Stimulated activated CD4-positive, alpha-beta T cell treated with anti-CD3 and anti-CD28 coated beads, Interleukin-4, amount 100 ng/mL, for 24 hours (primary cell): ENCODE measurements at regions not wholly inside any gene's neighbourhood (a gene's known extent, or its start where the extent isn't known, plus 50 kb on each side); places are given as distances from the start of the nearest gene placed in this dataset.

Experiments used
- DNase-seq: peaks from one replicate; pipeline ENCODE4 v3.0.0-alpha.2; 2020

DNA sequence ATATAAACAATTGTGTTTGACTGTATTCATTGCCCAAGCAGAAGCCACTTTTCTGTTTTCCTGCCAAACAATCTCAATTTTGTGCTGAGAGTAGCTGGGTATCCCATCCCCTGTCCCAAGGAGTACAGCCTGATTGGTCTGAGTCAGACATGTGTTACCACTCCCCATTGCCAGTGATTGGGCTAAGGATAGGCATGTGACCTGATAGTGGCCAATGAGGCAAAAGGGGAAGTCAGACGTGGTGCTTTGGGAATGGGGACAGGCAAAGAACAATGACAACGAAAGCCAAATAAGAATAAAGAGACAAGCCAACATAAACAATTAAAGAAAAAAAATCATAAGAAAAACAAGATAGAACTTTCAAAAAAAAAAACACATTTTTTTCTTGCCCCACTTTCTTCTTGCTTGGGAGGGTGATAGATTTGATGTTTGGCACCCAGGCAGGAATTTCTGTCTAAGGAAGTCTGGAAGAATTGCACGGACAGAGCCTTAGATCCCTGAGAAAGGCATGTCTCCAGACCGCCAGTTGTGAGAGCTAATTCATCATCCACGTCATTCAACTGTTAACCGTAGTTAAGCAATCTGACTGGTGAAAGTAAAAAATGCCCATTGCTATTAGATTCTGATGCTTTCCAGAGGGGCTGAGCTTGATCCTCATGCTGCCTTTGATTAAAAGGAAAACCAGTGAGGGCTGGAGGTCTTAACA lies 626.6 kb upstream of the TMEM132C start:
- no peak for DNase-seq

GRCh38 chr12:127642208-127642607 lies 624.8 kb upstream of the TMEM132C start:
- DNase-seq: no peak

- no peak for DNase-seq
Observed at GRCh38 chr12:127648321-127648720, 618.6 kb upstream of the TMEM132C start.

- DNase-seq: no peak
Observed at GRCh38 chr12:127649961-127650360, 617.0 kb upstream of the TMEM132C start.

- DNase-seq: no peak
Observed at GRCh38 chr12:127650626-127651025, 616.3 kb upstream of the TMEM132C start.

DNA sequence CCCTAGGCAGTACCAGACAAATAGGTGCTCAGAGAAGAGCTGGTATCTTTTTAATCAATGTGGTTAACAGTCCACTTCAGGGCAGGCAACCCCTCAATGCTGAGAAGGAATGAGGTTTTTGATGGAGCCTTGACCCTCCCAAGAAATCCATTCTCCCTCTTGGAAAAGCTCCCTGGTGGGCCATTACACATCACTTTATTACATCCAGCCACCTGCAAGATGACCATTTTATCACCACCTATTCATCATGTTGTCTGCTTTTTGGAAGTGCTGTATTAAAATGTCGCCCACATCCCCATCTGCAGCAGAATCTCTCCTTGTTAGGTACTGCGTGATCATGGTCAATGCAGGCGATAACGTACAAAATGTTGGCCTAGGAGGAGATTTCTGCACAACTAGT lies 614.7 kb upstream of the TMEM132C start:
- no peak for DNase-seq

- DNase-seq: no peak
Observed at GRCh38 chr12:127654383-127654985, 612.5 kb upstream of the TMEM132C start.

DNA sequence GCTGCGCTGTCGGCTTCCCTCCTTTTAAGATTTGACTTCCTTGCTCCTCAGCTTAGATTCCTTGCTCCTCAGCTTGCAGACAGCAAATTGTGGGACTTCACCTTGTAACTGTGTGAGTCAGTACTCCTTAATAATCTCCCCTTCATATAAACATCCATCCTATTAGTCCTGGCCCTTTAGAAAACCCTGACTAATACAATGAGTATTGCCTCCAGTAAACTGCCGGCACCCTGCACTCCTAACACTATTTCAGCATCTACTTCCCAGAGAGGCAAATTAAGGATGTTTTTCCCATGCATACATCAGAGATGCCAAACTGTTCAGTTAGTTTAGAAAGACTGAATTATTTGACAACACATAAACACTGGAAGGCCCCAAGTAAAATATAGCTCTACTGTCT lies 611.3 kb upstream of the TMEM132C start:
- no peak for DNase-seq

- no peak for DNase-seq
Observed at GRCh38 chr12:127656266-127656665, 610.7 kb upstream of the TMEM132C start.

DNA sequence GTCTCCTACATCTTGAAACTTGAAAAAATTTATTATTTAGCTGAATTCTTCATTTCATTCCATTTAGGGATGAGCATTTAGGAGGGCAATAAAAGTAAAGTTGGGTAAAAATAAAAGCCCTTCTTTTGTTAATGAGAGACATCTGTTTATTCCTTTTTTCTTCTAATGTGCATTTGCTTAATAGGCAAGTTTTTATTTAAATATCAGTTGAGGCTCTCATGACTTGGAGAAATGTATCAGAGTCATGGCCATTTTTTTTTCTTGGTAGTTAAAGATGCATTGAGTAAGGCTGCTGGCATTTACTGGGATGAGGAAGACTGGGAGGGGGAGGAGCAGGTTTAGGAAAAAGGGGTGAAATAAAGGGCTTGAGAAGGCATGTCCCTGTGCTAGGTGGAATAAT lies 609.9 kb upstream of the TMEM132C start:
- no peak for DNase-seq

DNA sequence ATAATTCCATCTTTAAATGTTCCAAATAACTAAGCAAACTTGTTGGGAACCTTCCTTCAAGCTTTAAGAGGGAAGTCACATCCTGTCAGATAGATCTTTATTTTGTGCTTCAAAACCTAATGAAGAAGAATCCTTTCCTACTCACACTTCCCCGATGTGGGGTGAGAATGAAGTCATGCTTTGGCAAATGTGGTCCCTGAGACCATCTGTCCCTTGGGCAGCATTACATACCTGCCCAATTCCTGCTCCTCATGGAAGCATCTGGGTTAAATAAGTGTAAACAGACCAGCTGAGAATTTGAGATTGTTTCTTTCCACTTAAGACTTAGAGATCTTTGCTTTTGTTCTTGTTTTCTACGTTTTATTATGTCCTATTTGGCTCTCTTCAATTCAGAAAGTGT lies 606.0 kb upstream of the TMEM132C start:
- DNase-seq: no peak

- no peak for DNase-seq
Observed at GRCh38 chr12:127663716-127664115, 603.3 kb upstream of the TMEM132C start.

DNA sequence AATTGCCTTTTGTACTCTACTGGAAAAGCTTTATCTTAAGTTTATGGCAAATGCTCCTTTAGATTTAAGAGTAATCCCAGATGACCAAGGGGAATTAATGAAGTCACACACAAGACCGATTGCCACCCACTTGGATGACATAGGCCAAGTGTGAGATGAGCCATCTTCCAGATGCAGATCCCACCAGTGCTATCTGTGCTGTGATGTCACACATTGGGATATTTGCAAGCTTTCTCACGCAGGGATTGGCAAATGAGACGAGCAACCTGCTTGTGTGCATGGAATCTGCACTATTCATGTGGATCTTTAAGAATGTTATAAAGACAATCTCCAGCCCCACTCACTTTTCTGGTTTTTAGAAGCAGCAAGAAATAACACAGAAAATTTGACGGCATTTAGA lies 602.1 kb upstream of the TMEM132C start:
- no peak for DNase-seq

DNA sequence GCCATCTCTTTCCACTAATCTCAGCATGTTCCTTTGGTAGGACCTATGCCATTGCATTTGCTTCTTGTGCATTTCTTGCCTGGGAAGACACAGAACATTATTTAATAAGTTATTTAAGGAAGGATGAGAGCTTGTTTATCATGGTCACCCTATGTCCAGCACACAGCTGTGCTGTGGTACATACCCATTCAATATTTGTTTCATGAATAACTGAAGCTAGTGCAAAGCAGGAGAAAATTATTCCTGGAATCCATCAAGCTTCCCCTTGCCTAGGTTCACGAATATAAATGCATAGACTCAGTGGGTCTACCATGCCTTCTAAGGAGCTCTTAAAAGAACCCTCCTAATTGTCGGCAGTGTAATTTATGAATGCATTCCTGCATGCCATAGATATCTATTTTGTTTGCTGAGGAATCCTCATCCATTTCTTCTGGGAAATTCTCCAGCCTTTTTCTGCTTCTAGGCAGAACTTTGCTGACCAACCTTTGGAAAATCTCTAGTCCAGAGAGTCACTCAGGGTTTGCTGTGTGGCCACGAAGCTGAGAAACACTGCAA lies 599.8 kb upstream of the TMEM132C start:
- no peak for DNase-seq

GRCh38 chr12:127670294-127670693 lies 596.7 kb upstream of the TMEM132C start:
- no peak for DNase-seq

DNA sequence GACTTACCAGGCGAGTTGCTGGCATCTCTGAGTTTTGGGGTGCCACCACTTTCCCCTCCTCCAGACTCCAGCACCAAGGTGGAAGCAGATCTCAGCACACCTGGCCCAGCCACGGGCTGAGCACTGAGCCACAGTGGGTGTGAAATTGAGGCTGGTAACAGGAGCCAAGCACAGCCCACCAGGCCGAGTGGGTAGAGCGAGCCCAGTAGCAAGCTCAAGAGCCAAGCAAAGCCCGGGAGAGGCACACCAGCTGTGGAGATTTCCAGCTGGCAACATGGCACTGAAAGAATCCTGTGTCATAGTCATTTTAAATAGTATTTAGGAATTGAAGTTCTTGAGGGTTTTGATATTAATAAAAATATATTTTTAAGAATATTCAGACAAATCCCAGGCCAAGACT lies 596.2 kb upstream of the TMEM132C start:
- DNase-seq: no peak

GRCh38 chr12:127675936-127676335 lies 591.0 kb upstream of the TMEM132C start:
- DNase-seq: no peak

DNA sequence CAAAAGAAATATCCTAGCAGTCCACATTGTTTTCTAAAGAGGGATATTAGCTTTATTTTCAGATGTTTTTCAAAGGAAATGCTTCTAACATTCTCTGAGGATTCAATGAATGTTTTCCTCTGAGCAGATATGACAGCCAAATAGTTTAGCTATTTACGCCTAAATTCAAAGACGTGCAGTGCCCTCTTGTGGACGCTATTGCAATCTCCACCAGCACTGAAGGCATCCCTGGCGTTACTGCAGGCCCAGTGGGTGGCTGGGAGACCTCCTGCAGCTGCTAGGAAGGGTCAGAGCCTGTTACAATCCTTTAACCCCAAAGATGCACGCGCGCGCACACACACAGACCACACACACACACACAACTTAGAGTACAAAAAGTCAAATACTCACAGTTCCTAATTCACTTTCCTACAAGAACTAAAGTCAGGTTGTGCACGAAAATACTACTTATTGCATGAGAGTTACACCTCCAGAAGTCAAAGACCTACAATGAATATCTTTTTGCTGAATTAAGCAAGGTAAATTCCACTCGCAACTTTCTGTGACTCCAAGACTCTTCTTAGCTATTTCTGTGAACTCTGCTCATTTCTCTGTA lies 589.3 kb upstream of the TMEM132C start:
- DNase-seq: peak; percentile 44

DNA sequence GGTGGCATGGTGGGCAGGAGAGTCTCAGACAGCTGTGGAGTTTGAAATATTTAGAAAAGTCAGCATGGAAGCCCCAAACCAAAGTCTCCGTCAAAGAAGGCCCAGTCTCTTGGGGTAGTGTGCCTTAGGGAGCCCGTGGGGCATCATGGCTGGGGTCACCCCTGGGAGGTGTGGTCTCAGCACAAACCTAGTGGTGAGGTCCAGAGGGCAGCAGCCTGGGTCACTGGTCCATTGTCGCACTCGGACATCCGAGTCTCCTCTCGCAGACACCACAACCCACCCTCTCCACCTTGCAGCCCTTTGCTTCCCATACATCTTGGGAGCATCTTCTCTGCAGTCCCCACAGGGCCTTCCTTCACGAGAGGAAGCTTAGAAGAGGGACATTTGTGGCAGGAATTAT lies 588.0 kb upstream of the TMEM132C start:
- DNase-seq: no peak

GRCh38 chr12:127680516-127680915 lies 586.5 kb upstream of the TMEM132C start:
- no peak for DNase-seq

DNA sequence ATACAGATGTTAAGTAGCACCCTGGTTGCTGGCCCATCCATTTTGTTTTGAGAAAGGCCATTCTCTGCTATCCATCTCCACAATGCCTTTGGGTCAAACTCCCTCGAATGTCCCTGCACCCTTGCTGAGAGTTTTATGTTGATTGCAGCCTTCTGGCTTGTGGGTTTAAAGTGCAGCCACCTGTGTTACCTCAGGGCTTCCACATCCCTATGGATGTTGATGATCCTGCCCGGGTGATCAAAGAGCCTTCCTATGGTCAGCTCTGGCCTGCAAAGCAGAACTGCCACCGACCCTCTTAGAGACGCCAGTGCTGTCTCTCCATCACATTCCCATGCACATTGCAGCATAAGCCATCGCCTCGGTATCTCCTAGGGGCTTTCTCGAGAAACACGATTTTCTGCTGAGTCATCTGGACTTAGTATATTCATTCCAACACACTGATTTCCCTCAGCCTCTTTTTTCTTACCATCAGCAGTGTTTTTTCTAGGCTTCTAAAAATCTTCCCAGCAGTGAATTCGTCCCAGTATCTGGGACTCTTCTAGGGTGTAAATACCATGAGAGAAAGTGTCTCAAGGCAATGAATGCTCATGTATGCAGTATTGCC lies 585.7 kb upstream of the TMEM132C start:
- DNase-seq: no peak

DNA sequence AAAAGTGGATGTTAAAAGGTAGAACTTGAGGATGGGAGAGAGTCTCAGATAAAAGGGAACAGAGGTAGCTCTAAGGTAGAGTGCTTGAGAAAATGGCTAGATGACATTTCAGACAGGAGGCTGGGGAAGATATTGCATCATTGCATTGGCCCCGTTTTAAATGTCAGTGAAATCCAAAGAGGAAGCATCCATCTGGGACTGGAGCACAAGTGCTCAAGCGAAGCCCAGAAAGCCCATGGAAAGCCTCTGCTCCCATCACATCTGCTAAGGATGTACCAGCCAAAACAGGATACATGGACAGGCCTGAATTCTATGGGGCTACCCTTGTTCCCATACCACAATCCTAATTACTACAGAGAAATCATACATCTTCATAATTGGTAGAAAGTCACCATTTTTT lies 581.5 kb upstream of the TMEM132C start:
- DNase-seq: no peak

DNA sequence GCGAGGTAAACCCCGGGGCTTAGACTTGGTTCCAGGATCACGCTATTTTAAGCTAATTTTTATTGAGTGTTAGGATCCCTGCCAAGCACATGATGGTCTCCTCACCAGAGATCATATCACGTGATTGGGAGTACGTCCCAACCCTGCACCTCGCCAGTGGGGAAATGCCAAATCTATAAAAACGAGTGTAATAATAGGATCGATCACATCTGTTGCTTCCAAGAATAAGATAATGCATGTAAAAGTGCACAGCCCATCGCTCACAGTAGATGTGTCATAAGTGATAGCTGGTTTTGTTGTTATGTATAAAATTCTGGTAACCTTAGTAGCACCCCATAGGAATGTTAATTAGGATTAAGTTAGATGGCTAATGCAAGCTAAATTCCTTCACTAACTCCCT lies 581.0 kb upstream of the TMEM132C start:
- no peak for DNase-seq

- no peak for DNase-seq
Observed at GRCh38 chr12:127687181-127687580, 579.8 kb upstream of the TMEM132C start.
